Motor neuron (in vitro differentiated cells): ENCODE measurements at regions not wholly inside any gene's neighbourhood (a gene's known extent, or its start where the extent isn't known, plus 50 kb on each side); places are given as distances from the start of the nearest gene placed in this dataset.

ENCODE experiments used
- ATAC-seq, 8 experiments: fragments of 200-7000 bp; cut with Tn5 transposase; replicated peaks in 6 of 8; 2 replicates each; pipeline ENCODE4 v1.8.0; 2021; ENCODE audit warnings: mild to moderate bottlenecking in 8 of 8, moderate library complexity in 8 of 8
- H3K27ac ChIP-seq, 2 donors: fragments of 250-450 bp; sonication (Bioruptor Pico); 2 replicates each; pipeline ENCODE4 v1.9.0; 2021; ENCODE audit warnings: antibody characterized with exemption in 2 of 2, mild to moderate bottlenecking in 2 of 2, moderate library complexity in 1 of 2
- H3K4me1 ChIP-seq, 2 donors: fragments of 250-450 bp; sonication (Bioruptor Pico); replicated peaks in 1 of 2; 2 replicates each; pipeline ENCODE4 v1.6.1; 2021; ENCODE audit warnings: antibody characterized with exemption in 2 of 2, mild to moderate bottlenecking in 2 of 2, moderate library complexity in 1 of 2
- H3K4me3 ChIP-seq, 5 donors: fragments of 250-450 bp; sonication (Bioruptor Pico); 2 replicates each; pipeline ENCODE4 v1.9.0; 2021; ENCODE audit warnings: antibody characterized with exemption in 5 of 5, mild to moderate bottlenecking in 5 of 5, moderate library complexity in 4 of 5
- WGBS, 10 experiments: fragments of 450-650 bp; shearing (Covaris generic); methylation state at CpG; one replicate each; pipeline ENCODE4 v1.0.0; 2022; 5-methylcytosine and 5-hydroxymethylcytosine counted together
- in situ Hi-C, 9 experiments: fragments of 400-800 bp; cut with MboI; loops; one replicate each; pipeline ENCODE4 v1.15.0; 2021; ENCODE audit warnings: low sequenced_read_pairs in 9 of 9, low pct_unique_long_range_greater_than_20kb in 2 of 9; ENCODE audit not compliant: unreplicated experiment in 9 of 9

DNA sequence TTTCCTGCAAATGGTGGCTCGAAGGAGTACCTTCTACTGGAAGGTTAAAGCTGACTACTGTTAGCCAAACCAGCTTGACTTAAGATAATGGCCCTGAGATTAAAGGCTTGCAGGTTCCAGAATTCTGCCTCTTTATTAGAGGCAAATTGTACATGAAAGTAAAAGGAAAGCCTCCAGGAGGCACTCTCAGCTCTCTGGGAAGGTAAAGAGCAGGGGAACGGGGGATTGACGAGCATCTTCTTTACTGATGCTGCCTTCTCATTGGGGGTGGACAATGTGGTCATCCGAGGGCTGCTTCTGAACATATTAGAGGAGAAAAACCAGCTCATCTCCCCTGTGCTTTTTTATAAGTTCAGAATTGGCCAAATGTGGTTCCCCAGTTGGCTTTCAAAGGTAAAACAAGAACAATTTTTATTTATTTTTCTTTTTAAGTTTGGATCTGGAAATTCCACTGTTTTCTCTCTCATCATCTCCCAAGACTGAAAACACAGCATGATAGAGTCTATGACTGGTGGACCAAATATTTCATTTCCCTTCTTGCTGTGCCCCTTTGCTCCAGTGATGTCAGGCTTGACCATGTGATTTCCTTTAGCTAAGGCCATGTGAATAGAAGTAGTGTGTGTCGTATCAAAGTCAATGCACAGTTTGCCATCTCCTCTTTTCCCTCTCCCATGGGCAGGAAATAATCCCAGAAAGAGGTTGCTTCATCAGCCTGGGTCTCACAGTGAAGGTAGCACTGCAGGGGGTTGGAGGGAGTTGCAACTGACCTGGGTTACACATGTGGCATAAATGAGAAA lies 292.7 kb downstream of the PRDM2 start:
- no peak overlapping the region for H3K27ac ChIP-seq
- in situ Hi-C loops = loop anchor here in 1 of 9 experiments (25.0 kb wide), 2 partner anchors 95 to 370 kb away; no protein-coding TSS in a partner anchor
- no peak overlapping the region for H3K4me3 ChIP-seq
- 10 to 93% (median 51%) methylated on average over 1 to 4 of the region's 5 CpGs; no CpG with 5 or more reads in 1 of the 10 experiments for WGBS, 10 experiments
- peak in 1 of 8 experiments; percentile 39 for ATAC-seq
- H3K4me1 ChIP-seq = no peaks in the 10 kb centered on the region

DNA sequence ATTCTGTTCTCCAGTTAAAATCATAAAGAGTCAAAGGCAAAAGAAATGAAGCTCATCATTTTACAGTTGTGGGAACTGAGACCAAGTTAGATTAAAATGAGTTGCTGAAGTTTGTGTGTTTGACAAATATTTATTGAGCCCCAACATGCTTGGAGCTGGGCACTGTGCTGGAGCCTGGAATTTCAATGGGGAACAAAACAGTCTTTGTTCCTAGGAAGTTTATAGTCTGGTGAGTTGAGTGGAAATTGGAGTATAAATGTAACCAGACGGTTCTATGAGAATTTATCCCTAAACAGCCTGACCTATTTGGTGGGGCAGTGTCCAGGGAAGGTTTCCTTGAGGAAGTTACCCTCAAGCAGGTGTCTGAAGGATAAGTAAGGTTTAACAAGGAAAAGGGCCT lies 294.4 kb downstream of the PRDM2 start:
- peak in 2 of 8 experiments; percentile 12 to 23 for ATAC-seq
- H3K27ac ChIP-seq = no peak overlapping the region

DNA sequence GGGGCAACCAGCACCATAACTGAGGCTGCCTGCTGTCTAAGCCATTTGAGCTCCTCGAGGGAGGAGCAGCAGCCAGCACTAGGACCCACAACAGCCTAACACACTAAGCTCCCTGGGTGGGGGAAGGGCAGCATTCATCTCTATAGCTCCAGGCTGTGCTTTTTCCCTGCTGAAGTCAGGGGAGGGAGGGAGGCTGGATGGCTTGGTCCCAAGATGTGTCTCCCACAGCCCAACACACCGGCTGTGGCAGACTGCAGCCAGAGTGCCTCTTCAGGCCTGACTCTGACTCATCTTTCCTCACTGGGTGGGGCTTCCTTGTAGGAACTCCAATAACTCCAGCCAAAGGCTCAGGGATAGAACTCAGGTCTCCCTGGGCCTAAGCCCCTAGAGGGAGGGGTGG lies 296.3 kb downstream of the PRDM2 start:
- ATAC-seq = peak in 2 of 8 experiments; percentile 58 to 95
- WGBS, 10 experiments = 83 to 100% methylated on average over 1 of the region's 2 CpGs; no CpG with 5 or more reads in 8 of the 10 experiments
- Histone ChIP-seq H3K4me1 (no peaks in the 10 kb centered on the region), H3K27ac (no peak overlapping the region), H3K4me3 (no peak overlapping the region)
- in situ Hi-C loops = loop anchor here in 1 of 9 experiments (25.0 kb wide), 2 partner anchors 91 to 366 kb away; no protein-coding TSS in a partner anchor

More for the DNA sequence above, 294.4 kb downstream of the PRDM2 start:
- Histone ChIP-seq H3K4me3 (no peak overlapping the region), H3K4me1 (no peaks in the 10 kb centered on the region)
- in situ Hi-C loops = loop anchor here in 1 of 9 experiments (25.0 kb wide), 2 partner anchors 93 to 368 kb away; no protein-coding TSS in a partner anchor
- WGBS, 10 experiments = 0 to 73% (median 19%) methylated on average over 1 of the region's 1 CpG; no CpG with 5 or more reads in 2 of the 10 experiments

DNA sequence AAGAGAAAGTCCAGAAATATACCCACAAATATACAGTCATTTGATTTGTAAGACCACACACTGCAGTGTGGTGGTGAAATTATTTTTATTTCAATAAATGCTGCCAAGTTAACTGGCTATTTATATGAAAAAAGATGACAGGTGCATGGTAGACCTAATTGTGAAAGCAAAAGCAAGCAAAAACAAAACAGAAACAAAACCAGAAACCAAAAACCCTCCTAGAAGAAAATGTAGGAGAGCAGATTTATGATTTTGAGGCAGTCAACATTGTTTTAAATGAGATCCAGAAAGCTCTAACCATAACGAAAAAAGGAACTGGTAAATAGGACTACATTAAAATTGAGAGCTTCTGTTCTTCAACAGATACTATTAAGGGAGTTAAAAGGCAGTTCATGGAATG lies 303.6 kb downstream of the PRDM2 start:
- in situ Hi-C loops = no loop called here
- Histone ChIP-seq H3K4me1 (no peaks in the 10 kb centered on the region), H3K27ac (no peak overlapping the region), H3K4me3 (no peak overlapping the region)
- WGBS, 10 experiments = 0 to 88% (median 50%) methylated on average over 1 of the region's 1 CpG; no CpG with 5 or more reads in 1 of the 10 experiments
- no peak for ATAC-seq

DNA sequence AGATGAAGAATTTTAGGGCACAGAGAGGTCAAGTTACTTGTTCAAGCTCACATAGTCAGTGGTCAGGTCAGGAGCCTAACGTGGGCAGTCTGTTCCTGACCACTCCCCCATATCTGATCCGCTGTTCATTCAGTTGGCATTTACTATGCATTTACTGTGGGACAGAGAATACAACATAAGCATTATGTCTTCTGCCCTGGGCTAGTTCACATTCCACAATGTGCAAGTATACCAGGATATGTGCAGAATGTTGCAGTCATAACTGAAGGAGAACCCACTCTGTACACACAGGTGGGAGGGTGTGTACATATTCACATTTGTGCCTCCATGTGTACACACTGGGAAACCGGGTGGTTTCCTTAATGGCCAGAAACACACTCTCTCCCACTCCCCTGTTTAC lies 309.6 kb downstream of the PRDM2 start:
- in situ Hi-C loops = no loop called here
- WGBS, 10 experiments = 0 to 81% (median 40%) methylated on average over 1 to 3 of the region's 3 CpGs
- Histone ChIP-seq H3K27ac (no peak overlapping the region), H3K4me3 (no peak overlapping the region), H3K4me1 (no peaks in the 10 kb centered on the region)
- ATAC-seq = peak in 1 of 8 experiments; percentile 87

DNA sequence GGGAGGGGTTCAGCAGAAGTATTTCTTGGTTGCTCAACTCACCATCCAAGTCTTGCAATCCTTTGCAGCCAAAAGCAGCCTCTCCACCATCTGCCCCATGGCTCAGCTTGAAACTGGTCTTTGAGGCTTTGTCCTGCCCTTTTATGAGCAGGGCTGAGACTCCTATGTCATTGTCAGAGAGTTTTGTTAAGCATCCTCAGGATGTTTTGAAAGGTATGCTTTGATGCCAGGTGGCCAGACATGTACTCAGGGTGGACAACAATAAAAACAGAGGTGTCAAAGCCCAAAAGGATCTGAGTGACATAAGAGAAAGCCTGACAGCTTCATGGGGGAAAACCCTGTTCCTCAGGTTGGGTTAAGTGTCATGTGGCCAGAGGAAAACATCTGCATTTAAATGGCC lies 310.5 kb downstream of the PRDM2 start:
- Histone ChIP-seq H3K4me3 (no peak overlapping the region), H3K27ac (no peak overlapping the region), H3K4me1 (no peaks in the 10 kb centered on the region)
- peak in 2 of 8 experiments; percentile 21 to 50 for ATAC-seq
- in situ Hi-C loops = no loop called here

DNA sequence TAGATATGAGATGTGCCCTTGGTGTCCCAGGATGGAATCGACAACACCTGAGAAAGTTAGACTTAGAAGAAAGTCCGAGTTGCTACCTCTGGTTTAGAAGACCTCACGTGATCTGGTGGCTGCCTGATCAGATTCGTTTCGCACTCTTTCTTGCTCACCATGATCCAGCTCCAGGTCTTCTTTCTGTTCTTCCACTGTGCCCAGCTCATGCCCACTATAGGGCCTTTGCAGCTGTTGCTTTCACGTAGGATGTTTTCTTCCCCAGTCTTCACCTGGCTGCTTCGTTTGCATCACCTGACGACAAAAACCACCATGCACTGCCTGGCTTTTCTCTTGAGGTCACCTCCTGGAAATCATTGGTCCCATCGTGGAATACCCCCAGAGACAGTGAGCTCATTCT lies 311.1 kb downstream of the PRDM2 start:
- Histone ChIP-seq H3K27ac (no peak overlapping the region), H3K4me1 (peaks cover 0 to 6% of the 10 kb centered on the region in 2 donors), H3K4me3 (no peak overlapping the region)
- 12 to 77% (median 53%) methylated on average over 2 to 9 of the region's 9 CpGs; no CpG with 5 or more reads in 2 of the 10 experiments for WGBS, 10 experiments
- in situ Hi-C loops = no loop called here
- no peak for ATAC-seq

DNA sequence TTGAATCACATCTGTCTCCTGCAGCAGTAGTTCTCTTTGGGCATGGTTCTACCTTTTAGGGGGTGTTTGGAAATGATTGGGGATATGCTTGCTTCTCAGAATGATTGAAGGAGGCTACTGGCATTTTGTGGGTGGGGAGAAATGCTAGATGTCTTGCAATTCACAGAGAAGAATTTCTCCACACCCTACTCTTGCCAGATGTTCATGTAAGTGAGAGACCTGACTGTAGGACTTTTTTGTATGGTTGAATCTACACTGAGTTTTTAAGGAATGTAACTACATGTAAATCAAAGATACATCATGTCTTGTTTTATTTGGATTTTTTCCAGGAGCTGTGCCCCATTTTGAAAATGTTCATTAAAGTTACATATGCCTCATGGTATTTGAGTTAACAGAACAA lies 311.9 kb downstream of the PRDM2 start:
- Histone ChIP-seq H3K27ac (no peak overlapping the region), H3K4me3 (no peak overlapping the region), H3K4me1 (peaks cover 4 to 12% of the 10 kb centered on the region in 2 donors)
- ATAC-seq = peak in 3 of 8 experiments; percentile 55 to 76 (median 58)
- in situ Hi-C loops = no loop called here

DNA sequence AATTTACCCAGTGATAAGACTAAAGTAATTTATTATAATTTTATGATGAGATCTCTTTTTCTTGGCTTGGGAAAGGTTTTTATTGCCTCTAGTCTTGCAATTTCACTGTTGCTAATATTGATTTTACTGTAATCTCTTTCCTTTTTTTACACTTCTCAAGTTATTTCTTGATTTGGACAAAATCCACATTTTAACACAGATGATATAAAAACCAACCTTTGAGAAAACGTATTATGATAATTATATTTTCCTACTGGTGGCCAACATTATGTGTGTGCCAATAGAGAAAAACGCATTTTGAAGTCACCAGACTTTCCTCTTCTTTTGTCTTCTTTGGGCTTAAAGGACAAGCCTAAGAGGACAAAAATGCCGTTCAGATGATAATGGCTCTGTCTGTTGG lies 314.9 kb downstream of the PRDM2 start:
- ATAC-seq = no peak
- peaks cover 16 to 25% of the 10 kb centered on the region in 2 donors for H3K4me1 ChIP-seq
- WGBS, 10 experiments = 20 to 100% (median 60%) methylated on average over 2 to 3 of the region's 3 CpGs
- in situ Hi-C loops = no loop called here
- no peak overlapping the region for H3K4me3 ChIP-seq
- H3K27ac ChIP-seq = no peak overlapping the region

DNA sequence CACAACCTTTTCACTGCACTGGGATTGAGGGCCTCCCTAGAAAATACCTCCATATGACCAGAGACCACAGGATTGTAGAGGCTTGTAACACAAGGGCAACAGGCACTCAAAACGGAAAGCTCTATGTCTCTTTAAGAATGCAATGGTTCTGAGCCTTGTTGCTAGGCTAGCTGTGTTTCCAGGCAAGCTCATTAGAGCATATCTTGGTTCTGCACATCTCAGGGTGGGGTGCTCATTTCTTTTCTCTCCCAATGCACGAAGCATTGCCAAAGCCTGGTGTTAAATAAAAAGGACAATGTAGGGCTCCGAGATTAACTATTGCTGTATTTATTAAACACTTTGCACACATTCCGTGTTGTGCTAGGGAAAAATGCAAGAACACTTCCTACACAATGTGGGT lies 315.9 kb downstream of the PRDM2 start:
- Histone ChIP-seq H3K4me3 (no peak overlapping the region), H3K27ac (no peak overlapping the region), H3K4me1 (peaks cover 16 to 25% of the 10 kb centered on the region in 2 donors)
- ATAC-seq = peak in 3 of 8 experiments; percentile 42 to 72 (median 49)
- 10 to 80% (median 70%) methylated on average over 1 to 4 of the region's 4 CpGs; no CpG with 5 or more reads in 3 of the 10 experiments for WGBS, 10 experiments
- in situ Hi-C loops = no loop called here

DNA sequence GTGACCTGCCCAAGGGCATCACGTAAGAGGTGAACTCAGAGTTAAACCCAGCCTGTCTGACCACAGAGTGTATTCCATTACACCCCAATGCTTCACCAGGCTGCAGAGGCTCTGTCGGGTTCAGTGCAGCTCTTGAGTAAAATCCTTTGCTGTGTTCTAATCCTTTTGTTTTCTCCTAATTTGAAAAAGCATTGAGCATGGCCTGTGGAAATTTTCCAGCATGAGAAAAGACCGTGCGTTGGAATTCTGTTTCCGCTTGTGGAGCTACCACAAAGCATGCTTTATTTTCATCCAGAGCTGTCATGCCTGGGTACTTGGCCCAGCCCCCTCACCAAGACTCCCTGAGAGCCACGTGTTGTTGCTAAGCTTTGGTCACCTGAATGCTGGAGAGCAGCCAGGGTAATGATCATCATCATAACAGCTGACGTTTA lies 317.6 kb downstream of the PRDM2 start:
- no peak overlapping the region for H3K4me3 ChIP-seq
- H3K4me1 ChIP-seq = peaks cover 25 to 28% of the 10 kb centered on the region in 2 donors
- 8 to 59% (median 27%) methylated on average over 2 to 7 of the region's 7 CpGs; no CpG with 5 or more reads in 1 of the 10 experiments for WGBS, 10 experiments
- in situ Hi-C loops = no loop called here
- H3K27ac ChIP-seq = peak overlapping the region; percentile 2 to 23
- peak in 6 of 8 experiments; percentile 57 to 98 (median 96) for ATAC-seq

DNA sequence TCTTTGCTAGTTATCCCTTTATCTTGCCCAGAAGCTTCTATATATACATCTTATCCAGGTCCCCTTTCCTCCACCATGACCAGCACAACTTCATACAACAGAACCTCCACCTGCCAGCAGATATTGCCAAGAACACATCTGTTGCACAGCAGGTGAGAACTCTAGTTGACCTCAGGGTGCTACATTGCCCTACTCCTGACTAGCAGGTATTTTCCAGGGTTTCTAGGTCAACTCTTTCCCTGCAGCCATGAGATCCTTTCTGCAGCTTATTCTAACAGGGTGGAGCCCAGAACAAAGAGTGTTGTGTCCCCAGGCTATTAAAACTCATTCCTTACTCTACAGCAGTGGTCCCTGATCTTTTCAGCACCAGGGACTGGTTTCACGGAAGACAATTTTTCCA lies 319.5 kb downstream of the PRDM2 start:
- no peak overlapping the region for H3K4me3 ChIP-seq
- 40 to 100% (median 96%) methylated on average over 1 of the region's 1 CpG; no CpG with 5 or more reads in 4 of the 10 experiments for WGBS, 10 experiments
- no peak overlapping the region for H3K27ac ChIP-seq
- H3K4me1 ChIP-seq = peaks cover 25 to 28% of the 10 kb centered on the region in 2 donors
- in situ Hi-C loops = no loop called here
- no peak for ATAC-seq

DNA sequence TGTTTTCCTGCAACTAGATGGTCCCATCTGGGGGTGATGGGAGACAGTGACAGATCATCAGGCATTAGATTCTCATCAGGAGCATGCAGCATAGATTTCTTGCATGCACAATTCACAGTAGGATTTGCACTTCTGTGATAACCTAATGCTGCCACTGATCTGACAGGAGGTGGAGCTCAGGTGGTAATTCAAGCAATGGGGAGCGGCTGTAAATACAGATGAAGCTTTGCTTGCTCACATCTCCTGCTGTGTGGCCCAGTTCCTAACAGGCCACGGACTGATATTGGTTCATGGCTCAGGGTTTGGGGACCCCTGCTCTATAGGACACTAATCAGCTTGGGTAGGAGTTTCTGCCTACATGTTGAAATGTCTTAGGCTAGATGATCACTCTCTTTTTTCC lies 320.0 kb downstream of the PRDM2 start:
- in situ Hi-C loops = no loop called here
- ATAC-seq = no peak
- Histone ChIP-seq H3K4me1 (peaks cover 25 to 28% of the 10 kb centered on the region in 2 donors), H3K27ac (no peak overlapping the region), H3K4me3 (no peak overlapping the region)
- WGBS, 10 experiments = 17 to 100% (median 79%) methylated on average over 1 to 2 of the region's 2 CpGs; no CpG with 5 or more reads in 3 of the 10 experiments
